HG02642 (cell line): ENCODE measurements at regions not wholly inside any gene's neighbourhood (a gene's known extent, or its start where the extent isn't known, plus 50 kb on each side); places are given as distances from the start of the nearest gene placed in this dataset.
A peak's percentile ranks its signal among the peaks of the same experiment; 100 is the strongest.

ENCODE experiments used
- ATAC-seq: cut with Tn5 transposase; IDR thresholded peaks from one replicate; pipeline ENCODE4 v1.9.1; 2021; ENCODE audit warnings: mild to moderate bottlenecking; ENCODE audit not compliant: unreplicated experiment, poor library complexity

GRCh38 chr10:124231168-124232155 is 138.1 kb upstream of the CHST15 start:
- ATAC-seq = no peak

DNA sequence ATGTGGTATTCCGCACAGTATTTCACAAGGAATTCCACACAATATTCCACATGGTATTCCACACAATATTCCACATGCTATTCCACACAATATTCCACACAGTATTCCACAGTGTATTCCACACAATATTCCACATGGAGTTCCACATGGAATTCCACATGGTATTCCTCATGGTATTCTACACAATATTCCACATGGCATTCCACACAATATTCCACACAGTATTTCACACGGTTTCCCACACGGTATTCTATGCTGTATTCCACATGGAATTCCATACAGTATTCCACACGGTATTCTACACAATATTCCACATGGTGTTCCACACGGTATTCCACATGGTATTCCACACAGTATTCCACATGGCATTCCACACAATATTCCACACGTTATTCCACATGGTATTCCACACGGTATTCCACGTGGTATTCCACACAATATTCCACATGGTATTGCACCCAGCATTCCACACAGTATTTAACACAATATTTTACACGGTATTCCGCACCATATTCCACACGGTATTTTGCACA is 137.3 kb upstream of the CHST15 start:
- ATAC-seq = no peak

DNA sequence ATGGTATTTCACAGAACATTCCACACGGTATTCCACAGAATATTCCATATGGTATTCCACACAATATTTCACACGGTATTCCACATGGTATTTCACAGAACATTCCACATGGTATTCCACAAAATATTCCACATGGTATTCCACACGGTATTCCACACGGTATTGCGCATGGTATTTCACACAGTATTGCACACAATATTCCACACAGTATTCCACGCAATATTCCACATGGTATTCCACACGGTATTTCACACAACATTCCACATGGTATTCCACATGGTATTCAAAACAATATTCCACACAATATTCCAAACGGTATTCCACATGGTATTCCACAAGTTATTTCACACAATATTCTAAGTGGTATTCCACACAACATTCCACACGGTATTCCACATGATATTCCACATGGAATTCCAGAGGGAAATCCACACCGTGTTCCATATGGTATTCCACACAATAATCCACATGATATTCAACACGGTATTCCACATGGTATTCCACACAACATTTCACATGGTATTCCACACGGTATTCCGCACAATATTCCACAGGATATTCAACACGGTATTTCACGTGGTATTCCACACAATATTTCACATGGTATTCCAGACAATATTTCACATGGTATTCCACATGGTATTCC is 136.7 kb upstream of the CHST15 start:
- ATAC-seq = no peak

DNA sequence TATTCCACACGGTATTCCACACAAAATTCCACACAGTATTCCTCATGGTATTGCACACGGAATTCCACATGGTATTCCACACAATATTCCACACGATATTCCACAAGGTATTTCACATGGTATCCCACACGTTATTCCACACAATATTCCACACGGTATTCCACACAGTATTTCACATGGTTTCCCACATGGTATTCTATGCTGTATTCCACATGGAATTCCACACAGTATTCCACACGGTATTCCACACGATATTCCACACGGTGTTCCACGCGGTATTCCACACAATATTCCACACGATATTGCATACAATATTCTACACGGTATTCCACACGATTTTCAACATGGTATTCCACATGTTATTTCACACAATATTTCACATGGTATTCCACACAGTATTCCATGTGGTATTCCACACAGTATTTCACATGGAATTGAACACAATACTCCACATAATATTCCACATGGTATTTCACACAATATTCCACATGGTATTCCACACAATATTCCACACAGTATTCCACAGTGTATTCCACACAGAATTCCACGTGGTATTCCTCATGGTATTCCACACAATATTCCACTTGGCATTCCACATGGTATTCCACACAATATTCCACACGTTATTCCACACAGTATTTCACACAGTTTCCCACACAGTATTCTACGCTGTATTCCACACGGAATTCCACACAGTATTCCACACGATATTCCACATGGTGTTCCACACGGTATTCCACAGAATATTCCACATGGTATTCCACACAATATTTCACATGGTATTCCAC is 136.0 kb upstream of the CHST15 start:
- ATAC-seq = no peak

- ATAC-seq = no peak
Observed at GRCh38 chr10:124228471-124228870, 135.1 kb upstream of the CHST15 start.

- no peak for ATAC-seq
Observed at GRCh38 chr10:124227988-124228387, 134.6 kb upstream of the CHST15 start.

DNA sequence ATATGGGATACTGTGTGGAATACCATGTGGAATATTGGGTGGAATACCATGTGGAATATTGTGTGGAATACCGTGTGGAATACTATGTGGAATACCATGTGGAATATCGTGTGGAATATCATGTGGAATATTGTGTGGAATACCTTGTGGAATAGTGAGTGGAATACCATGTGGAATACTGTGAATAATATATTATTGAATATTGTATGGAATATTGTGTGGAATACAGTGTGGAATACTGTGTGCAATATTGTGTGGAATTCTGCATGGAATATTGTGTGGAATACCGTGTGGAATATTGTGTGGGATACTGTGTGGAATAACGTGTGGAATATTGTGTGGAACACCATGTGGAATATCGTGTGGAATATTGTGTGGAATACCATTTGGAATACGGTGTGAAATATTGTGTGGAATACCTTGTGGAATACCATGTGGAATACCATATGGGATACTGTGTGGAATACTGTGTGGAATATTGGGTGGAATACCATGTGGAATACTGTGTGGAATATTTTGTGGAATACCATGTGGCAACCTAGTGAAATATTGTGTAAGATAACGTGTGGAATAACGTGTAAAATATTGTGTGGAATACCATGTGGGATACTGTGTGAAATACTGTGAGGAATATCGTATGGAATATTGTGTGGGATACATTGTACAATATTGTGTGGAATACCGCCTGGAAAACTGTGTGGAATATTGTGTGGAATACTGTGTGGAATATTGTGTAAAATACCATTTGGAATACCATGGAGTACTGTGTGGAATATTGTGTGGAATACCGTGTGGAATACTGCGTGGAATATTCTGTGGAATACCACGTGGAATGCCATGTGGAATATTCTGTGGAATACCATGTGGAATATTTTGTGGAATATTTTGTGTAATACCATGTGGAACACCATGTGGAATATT is 133.9 kb upstream of the CHST15 start:
- no peak for ATAC-seq

DNA sequence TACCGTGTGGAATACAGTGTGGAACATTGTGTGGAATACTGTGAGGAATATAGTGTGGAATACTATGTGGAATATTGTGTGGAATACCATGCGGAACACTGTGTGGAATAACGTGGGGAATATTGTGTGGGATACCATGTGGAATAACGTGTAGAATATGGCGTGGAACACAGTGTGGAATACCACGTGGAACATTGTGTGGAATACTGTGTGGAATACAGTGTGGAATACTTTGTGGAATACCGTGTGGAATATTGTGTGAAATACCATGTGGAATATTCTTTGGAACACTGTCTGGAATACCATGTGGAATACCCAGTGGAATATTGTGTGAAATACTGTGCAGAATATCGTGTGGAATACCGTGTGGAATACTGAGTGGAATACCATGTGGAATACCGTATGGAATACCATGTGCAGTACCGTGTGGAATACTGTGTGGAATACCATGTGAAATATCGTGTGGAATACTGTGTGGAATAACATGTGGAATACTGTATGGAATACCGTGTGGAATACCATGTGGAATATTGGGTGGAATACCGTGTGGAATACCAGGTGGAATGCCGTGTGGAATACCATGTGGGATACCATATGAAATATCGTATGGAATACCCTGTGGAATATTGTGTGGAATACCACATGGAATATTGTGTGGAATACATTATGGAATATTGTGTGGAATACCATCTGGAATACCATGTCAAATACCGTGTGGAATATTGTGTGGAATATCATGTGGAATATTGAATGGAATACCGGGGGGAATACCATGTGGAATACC is 133.1 kb upstream of the CHST15 start:
- ATAC-seq = no peak

DNA sequence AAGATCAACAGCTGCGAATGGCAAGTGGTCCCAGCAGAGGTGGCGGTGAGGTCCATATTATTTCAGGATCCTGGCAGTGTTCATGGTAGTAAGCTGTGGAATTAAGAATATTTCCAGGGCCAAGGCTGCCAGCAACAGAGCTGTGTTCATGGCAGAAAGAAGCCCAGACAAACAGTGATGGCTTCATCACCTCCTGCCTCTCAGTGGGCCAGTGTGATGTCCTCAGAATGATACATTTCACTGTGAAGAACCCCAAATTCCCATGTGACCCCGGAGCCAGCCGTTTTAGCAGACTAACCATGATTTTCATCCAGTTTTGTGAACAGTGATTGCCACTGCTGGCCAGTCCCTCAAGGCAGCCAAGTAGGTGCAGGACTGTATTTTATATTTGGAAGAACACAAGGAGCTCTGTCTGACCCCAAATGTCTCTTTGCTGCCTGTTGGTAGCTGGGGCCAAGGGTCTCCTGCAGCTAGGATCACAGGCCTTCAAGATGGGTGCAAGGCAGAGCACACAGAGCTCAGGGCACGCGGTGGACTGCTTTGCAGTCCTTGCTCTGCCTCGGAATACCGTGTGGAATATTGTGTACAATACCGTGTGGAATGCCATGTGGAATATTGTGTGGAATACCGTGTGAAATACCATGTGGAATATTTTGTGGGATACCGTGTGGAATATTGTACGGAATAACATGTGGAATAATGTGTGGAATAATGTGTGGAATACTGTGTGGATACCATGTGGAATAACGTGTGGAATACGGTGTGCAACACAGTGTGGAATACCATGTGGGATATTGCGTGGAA is 132.3 kb upstream of the CHST15 start:
- no peak for ATAC-seq

- no peak for ATAC-seq
Observed at GRCh38 chr10:124225029-124225466, 131.7 kb upstream of the CHST15 start.

- no peak for ATAC-seq
Observed at GRCh38 chr10:124224331-124225028, 131.1 kb upstream of the CHST15 start.

- ATAC-seq = no peak
Observed at GRCh38 chr10:124223711-124224085, 130.3 kb upstream of the CHST15 start.

DNA sequence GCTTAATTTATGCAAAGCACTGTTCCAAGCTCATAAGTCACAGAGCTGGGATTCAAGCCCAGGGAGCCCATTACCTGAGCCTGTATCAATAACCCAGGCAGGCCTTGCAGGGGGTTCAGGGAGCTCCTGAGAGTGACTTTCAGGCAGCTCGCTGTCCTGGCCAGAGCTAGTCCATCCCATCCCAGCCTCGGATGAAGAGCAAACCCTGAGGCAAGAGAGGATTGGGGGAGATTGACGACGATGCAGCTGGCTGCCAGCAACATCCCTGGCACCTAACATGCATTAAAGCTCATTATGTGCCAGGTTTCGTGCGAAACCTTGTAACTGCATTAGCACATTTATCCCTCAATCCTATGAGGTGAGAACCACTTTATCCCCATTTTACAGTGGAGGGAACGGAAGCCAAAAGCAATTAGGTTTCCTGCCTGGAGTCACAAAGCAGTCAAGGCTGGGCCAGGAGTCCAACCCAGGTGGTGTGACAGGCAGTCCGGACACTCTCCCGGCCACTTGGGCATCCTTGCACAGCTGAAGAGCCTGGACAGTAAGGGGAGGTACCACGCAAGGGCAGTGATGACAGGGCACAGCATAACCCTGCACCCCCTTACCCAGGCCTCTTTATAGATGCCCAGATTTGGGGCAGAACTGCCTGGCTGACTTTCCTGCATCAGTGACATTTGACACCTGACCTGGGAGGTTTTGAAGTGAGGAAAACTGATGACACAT is 129.8 kb upstream of the CHST15 start:
- no peak for ATAC-seq

- peak; percentile 23 for ATAC-seq
Observed at GRCh38 chr10:124222318-124222987, 129.1 kb upstream of the CHST15 start.

DNA sequence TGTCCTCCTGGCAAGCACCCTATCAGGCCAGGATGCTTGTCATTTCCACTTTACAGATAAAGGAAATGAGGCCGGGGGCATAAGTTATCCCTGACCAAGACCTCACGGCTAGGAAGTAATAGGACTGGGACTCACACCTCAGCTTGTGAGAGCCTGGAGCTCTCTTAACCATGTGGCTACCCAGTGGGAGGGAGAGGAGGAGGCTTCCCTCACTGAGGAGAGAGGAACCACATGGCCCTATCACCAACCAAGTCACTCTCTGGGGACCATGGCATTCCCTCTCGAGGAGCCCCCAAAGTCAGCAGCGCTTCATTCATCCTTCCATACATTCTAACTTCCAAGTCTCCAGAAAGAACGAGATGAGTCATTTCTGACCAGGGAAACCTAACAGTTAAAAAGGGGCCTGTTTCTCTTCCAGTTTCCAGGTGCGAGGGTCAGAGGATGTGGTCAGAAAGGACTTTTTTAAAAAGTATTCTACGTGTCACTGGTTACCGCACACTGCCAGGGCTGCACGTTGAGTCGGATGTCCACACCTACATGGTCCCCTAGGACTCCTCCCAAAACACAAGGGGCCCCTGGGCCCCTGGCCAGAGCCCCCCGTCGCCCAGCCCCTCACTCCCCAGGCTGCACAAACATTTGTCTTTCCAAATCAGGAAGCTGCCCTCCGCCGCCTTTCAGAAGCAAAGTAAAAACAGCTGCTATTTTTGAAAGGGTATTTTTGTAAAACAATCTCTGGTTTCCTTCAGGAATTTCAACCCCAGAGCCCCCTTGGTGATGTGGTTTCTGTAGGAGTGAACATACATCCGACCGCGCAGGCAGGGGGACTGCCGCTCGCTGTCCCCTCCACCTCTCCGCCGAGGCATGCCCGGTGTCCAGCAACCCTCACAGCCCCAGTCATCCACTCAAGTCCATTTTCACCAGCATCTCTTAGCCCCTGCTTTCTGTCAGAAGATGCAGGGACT is 128.2 kb upstream of the CHST15 start:
- ATAC-seq = peak; percentile 77
